Thyroid gland (tissue), 4 donors: ENCODE measurements at regions not wholly inside any gene's neighbourhood (a gene's known extent, or its start where the extent isn't known, plus 50 kb on each side); places are given as distances from the start of the nearest gene placed in this dataset.

Experiments used
- DNase-seq, 2 donors: peaks; one replicate each; pipeline ENCODE4 v3.0.0-alpha.2; 2019
- H3K27ac ChIP-seq, 3 donors: fragments of 200-600 bp; sonication (generic); 1 replicate in 2 of 3; 2 replicates in 1 of 3; pipeline ENCODE4 v1.5.1; 2016 to 2019; ENCODE audit warnings: mild to moderate bottlenecking in 1 of 3, moderate library complexity in 1 of 3
- H3K27me3 ChIP-seq: fragments of 200-600 bp; sonication (generic); one replicate; pipeline ENCODE4 v1.5.1; 2019
- H3K36me3 ChIP-seq, 2 donors: fragments of 200-600 bp; sonication (generic); one replicate each; pipeline ENCODE4 v1.5.1; 2016 to 2019
- H3K4me1 ChIP-seq, 2 donors: fragments of 200-600 bp; sonication (generic); one replicate each; pipeline ENCODE4 v1.5.1; 2017 to 2019
- H3K4me3 ChIP-seq, 3 donors: fragments of 200-600 bp; sonication (generic); replicated peaks in 1 of 3; 1 replicate in 2 of 3; 2 replicates in 1 of 3; pipeline ENCODE4 v1.5.1; 2016; ENCODE audit warnings: mild to moderate bottlenecking in 1 of 3
- H3K9me3 ChIP-seq: fragments of 200-600 bp; sonication (generic); one replicate; pipeline ENCODE4 v1.5.1; 2017
- CTCF ChIP-seq, 6 experiments: fragments of 200-600 bp in 3 of 6; fragments of 450-650 bp in 3 of 6; sonication (generic) in 3 of 6; IDR thresholded peaks; one replicate each; pipeline ENCODE4 v1.5.1; 2016 to 2019; ENCODE audit warnings: antibody characterized with exemption in 6 of 6, mild to moderate bottlenecking in 2 of 6, inconsistent platforms in 1 of 6, moderate library complexity in 1 of 6
- POLR2A ChIP-seq, 2 donors: fragments of 450-650 bp; IDR thresholded peaks; one replicate each; pipeline ENCODE4 v1.6.1; 2017; ENCODE audit warnings: antibody characterized with exemption in 2 of 2, mild to moderate bottlenecking in 2 of 2, moderate library complexity in 1 of 2
- WGBS, 2 donors: methylation state at CpG; one replicate each; pipeline ENCODE4 v1.1.5; 2017; 5-methylcytosine and 5-hydroxymethylcytosine counted together
- intact Hi-C: fragments of 100-400 bp; cut with DNase I; formaldehyde crosslinking; loops from one replicate; pipeline ENCODE4 v1.15.1; 2023

- Histone ChIP-seq H3K4me3 (no peak overlapping the region), H3K36me3 (no peaks in the 10 kb centered on the region), H3K4me1 (no peaks in the 10 kb centered on the region), H3K9me3 (no peaks in the 10 kb centered on the region), H3K27ac (no peak overlapping the region), H3K27me3 (no peaks in the 10 kb centered on the region)
- no peak for DNase-seq
- intact Hi-C loops = no loop called here
- TF ChIP-seq POLR2A (IDR thresholded peaks at IDR 0.05) (no peak), CTCF (IDR thresholded peaks at IDR 0.05) (no peak)
- WGBS, 2 donors = 70 to 81% methylated on average over 1 of the region's 1 CpG
Observed at GRCh38 chr9:18149471-18150011, 324.4 kb upstream of the ADAMTSL1 start.

DNA sequence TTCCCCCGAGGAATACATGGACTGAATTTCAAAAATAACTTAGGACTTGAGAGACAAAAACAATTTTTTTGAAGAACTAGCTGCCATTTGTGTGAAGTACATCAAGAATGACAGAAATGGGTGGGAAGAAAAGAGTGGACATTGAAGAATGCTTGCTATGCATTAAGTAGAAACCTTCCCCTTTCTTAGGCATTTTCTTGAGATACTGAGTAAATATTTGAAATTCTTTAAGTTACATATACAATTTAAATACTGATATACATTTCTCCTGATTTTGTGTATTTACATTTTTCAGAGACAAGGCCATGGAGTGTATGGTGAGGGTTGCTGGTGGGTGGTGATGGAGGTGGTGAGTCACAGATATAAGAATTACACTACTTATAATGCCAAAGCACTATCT lies 319.3 kb upstream of the ADAMTSL1 start:
- Histone ChIP-seq H3K27ac (no peak overlapping the region), H3K9me3 (no peaks in the 10 kb centered on the region), H3K27me3 (no peaks in the 10 kb centered on the region), H3K4me3 (no peak overlapping the region), H3K36me3 (no peaks in the 10 kb centered on the region), H3K4me1 (no peaks in the 10 kb centered on the region)
- TF ChIP-seq CTCF (IDR thresholded peaks at IDR 0.05) = no peak
- no peak for TF ChIP-seq POLR2A (IDR thresholded peaks at IDR 0.05)
- 63 to 64% methylated on average over 1 of the region's 1 CpG for WGBS, 2 donors
- intact Hi-C loops = no loop called here
- no peak for DNase-seq

DNA sequence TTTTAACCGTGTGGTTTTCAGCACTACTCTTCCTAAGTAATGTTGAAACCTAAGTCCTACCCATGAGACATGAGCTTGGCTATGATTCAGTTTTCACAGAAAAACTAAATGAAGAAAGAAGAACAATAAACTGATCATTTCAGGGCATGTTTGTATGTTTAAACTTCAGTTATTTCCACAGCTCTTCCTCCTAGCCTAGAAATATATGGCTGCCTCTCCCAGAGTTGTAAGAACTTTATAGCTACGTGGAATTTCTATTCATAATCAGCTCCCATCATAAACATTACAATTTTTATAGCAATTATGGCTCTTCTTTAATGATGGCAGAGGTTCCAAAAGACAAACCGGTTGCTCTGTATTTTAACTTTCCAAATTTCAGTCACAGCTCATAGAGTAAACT lies 314.7 kb upstream of the ADAMTSL1 start:
- Histone ChIP-seq H3K36me3 (no peaks in the 10 kb centered on the region), H3K27ac (no peak overlapping the region), H3K4me3 (no peak overlapping the region), H3K4me1 (no peaks in the 10 kb centered on the region), H3K9me3 (no peaks in the 10 kb centered on the region), H3K27me3 (no peaks in the 10 kb centered on the region)
- TF ChIP-seq POLR2A (IDR thresholded peaks at IDR 0.05) = no peak
- no peak for TF ChIP-seq CTCF (IDR thresholded peaks at IDR 0.05)
- intact Hi-C loops = no loop called here
- WGBS, 2 donors = 63 to 78% methylated on average over 3 of the region's 3 CpGs
- DNase-seq = no peak

GRCh38 chr9:18163146-18163545 lies 310.8 kb upstream of the ADAMTSL1 start:
- no peaks in the 10 kb centered on the region for H3K4me1 ChIP-seq
- H3K36me3 ChIP-seq = no peaks in the 10 kb centered on the region
- H3K27me3 ChIP-seq = no peaks in the 10 kb centered on the region
- no peak overlapping the region for H3K27ac ChIP-seq
- no peaks in the 10 kb centered on the region for H3K9me3 ChIP-seq
- H3K4me3 ChIP-seq = no peak overlapping the region
- intact Hi-C loops = no loop called here
- 78 to 100% methylated on average over 1 of the region's 1 CpG for WGBS, 2 donors
- DNase-seq = no peak
- TF ChIP-seq CTCF (IDR thresholded peaks at IDR 0.05) (no peak), POLR2A (IDR thresholded peaks at IDR 0.05) (no peak)

GRCh38 chr9:18167733-18168132 lies 306.2 kb upstream of the ADAMTSL1 start:
- H3K4me3 ChIP-seq = no peak overlapping the region
- no peak for DNase-seq
- no peak overlapping the region for H3K27ac ChIP-seq
- intact Hi-C loops = no loop called here
- H3K27me3 ChIP-seq = no peaks in the 10 kb centered on the region
- WGBS, 2 donors = 94 to 100% methylated on average over 1 of the region's 1 CpG
- H3K36me3 ChIP-seq = no peaks in the 10 kb centered on the region
- no peaks in the 10 kb centered on the region for H3K4me1 ChIP-seq
- no peak for TF ChIP-seq POLR2A (IDR thresholded peaks at IDR 0.05)
- TF ChIP-seq CTCF (IDR thresholded peaks at IDR 0.05) = no peak
- no peaks in the 10 kb centered on the region for H3K9me3 ChIP-seq
